NCI-H128 (cell line): ENCODE measurements at regions not wholly inside any gene's neighbourhood (a gene's known extent, or its start where the extent isn't known, plus 50 kb on each side); places are given as distances from the start of the nearest gene placed in this dataset.
"Not testable (repeated sequence)": the region's sequence is repeated elsewhere in the genome, so short reads cannot be mapped to it uniquely, and the experiment has no call there.

Experiments used
- DNase-seq: peaks from one replicate; lab custom pipeline; 2025; ENCODE audit not compliant: unreplicated experiment; lab: John Stamatoyannopoulos, UW

GRCh38 chr3:22732641-22733040 lies 470.5 kb upstream of the UBE2E2 start:
- DNase-seq, result no peak

DNA sequence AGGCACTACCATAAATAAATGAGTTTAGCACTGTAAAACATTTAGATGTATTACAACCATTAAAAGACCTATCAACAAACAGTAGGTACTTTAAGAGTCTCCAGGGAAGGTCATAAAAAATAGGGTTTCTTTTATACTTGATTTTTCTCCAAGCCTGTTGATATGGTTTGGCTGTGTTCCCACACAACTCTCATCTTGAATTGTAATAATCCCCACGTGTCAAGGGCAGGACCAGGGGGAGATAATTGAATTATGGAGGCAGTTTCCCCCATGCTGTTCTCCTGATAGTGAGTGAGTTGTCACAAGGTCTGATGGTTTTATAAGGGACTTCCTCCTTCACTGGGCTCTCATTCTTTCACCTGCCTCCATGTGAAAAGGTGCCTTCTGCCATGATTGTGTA lies 468.9 kb upstream of the UBE2E2 start:
- DNase-seq, result peak; percentile 46

- DNase-seq, result no peak
These were observed 468.4 kb upstream of the UBE2E2 start for GRCh38 chr3:22734756-22735155.

GRCh38 chr3:22735373-22735772 lies 467.8 kb upstream of the UBE2E2 start:
- no peak for DNase-seq

DNA sequence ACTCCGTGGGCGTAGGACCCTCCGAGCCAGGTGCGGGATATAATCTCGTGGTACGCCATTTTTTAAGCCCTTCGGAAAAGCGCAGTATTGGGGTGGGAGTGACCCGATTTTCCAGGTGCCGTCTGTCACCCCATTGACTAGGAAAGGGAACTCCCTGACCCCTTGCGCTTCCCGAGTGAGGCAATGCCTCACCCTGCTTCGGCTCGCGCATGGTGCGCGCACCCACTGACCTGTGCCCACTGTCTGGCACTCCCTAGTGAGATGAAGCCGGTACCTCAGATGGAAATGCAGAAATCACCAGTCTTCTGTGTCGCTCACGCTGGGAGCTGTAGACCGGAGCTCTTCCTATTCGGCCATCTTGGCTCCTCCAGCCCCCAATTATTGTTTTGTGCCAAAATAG lies 459.7 kb upstream of the UBE2E2 start:
- DNase-seq, result not testable (repeated sequence)

DNA sequence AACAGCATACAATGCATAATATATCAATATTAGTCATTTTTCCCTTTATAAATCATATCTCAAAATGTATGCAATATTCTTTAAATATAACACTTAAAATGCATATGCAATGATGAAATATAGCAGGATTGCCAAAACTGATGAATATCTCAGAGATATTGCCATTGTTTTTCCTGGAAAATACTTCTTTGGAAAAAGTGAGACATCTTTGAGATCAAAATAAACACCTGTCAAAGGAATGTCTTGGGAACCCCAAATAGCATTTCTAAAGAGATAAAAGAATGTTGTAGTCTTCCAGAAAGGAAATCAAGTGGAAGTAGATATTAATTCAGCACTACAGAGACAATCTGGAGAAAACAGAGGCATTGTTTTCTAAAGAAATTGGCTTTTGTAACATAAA lies 457.8 kb upstream of the UBE2E2 start:
- no peak for DNase-seq

GRCh38 chr3:22746221-22746620 lies 456.9 kb upstream of the UBE2E2 start:
- no peak for DNase-seq

DNA sequence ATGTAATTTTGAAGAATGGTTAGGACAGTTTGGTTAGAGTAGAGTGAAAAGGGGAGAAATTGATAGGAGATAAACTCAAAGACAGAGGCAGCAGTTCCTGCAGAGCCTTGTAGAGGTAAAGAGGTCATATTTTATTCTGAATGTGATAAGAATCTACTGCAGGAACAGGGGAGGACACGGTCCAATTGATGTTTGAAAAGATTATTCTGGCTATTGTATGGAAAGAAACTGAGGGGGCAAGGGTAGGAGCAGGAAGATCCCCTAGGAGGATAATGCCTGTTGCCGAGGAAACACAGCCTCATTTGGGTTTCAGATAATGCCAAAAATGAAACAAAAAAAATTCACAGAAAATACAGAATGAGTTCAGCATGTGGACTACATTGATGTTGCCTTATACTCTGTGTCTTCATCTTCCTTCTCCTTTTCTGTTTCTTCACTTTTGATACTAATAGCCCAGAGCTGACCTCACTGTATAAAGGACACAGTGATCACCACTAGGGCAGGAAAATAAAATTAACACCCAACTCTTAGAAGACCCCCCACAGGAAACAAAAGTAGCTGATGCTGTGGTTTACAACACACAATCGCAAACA lies 454.6 kb upstream of the UBE2E2 start:
- DNase-seq, result no peak

DNA sequence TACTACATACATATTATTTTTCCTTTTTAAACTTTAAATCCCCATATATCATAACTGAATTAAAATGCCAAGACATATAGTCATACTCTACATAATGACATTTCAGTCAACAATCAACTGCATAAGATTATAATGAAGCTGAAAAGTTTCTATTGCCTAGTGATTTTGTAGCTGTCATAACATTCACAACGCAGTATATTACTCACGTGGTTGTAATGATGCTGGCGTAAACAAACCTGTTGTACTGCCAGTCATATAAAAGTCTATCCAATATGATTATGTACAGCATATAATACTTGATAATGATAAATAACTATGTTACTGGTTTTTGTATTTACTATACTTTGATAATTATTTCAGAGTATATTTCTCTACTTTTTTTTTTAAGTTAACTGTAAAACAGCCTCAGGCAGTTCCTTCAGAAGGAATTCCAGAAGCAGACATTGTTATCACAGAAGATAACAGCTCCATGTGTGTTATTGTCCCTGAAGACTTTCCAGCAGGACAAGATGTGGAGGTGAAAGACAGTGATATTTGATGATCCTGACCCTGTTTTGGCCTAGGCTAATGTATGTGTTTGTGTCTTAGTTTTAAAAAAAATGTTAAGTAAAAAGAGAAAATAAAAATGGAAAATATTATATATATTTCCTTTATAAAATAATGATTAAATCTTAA lies 443.4 kb upstream of the UBE2E2 start:
- DNase-seq, result no peak

DNA sequence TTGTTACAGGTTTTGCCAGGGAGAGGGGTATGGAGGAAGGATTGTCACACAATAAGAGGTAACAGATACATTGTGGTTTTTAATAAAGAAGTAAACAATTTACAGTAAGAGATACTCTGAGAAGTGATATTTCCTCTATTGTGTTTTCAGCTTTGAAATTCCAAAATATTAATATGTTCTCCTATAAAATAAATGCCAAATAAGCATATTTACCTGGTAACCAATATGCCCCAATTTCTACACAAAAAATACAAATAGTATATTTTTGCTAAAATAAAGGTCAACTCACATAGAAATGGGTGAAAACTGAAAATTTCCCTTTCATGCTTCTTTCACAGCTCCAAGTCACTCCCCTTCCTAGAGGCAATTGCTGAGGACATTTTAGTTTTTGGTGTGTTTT lies 437.4 kb upstream of the UBE2E2 start:
- DNase-seq, result no peak

GRCh38 chr3:22777834-22778233 lies 425.3 kb upstream of the UBE2E2 start:
- DNase-seq, result no peak

DNA sequence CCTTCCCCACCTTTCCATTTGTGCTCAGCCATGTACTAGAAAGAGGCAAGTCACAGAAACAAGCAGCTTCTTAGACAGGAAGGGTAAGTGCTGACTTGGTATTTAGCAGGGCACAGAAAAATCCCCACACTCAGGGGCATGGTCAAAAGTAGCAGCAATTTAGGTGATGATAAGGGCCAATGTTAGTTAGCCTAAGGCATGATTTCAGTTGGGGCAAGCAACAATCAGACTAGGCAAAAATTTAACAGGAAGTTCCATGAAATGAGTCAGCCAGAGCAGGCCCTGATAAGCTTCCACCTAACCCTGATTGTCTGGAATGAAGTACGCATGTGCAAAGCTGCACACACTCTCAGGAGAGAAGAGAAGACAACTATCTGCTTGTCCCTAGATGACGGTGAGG lies 423.4 kb upstream of the UBE2E2 start:
- DNase-seq, result no peak

DNA sequence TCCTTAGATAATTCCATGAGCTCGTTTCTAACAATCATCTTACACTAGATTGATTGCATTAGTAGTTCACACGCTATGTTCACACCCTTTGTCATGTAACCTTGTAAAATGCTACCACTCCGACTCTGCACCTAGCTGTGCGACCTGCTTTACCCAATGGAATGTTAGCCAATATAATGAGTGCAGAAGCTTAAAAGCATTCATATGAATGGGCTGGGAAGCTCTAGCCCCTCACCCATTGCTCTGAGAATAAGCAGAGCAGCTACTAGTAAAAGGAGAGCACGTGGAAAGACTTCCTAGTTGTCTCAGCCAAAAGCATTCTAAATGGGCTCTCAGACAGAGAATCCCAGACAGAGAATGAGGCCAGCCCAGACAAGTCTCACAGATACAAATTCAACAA lies 410.6 kb upstream of the UBE2E2 start:
- no peak for DNase-seq

DNA sequence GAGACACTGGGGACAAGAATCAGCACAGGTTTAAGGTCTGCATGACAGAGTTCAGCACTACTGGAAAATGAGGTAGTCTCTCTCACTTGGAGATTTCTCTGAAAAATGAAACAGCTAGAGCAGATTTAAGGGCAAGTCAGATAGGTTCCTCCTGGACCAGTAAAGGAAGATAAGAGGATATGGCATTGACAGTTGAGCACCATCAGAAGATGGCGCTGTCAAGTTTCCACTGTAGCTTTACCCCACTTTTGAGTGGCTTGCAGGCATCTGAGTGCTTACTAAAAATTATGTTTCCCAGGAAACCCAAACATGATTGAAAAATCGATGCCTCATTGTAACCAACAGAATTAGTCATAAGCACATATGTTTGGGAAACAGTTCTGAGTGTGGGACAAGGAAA lies 407.2 kb upstream of the UBE2E2 start:
- DNase-seq, result no peak

- no peak for DNase-seq
These were observed 404.7 kb upstream of the UBE2E2 start for GRCh38 chr3:22798461-22798860.

- DNase-seq, result no peak
These were observed 383.9 kb upstream of the UBE2E2 start for GRCh38 chr3:22819209-22819608.

- DNase-seq, result no peak
These were observed 368.1 kb upstream of the UBE2E2 start for GRCh38 chr3:22835041-22835440.

- DNase-seq, result no peak
These were observed 367.0 kb upstream of the UBE2E2 start for GRCh38 chr3:22836131-22836530.

GRCh38 chr3:22843854-22844253 lies 359.3 kb upstream of the UBE2E2 start:
- no peak for DNase-seq

GRCh38 chr3:22846566-22846965 lies 356.6 kb upstream of the UBE2E2 start:
- no peak for DNase-seq

GRCh38 chr3:22849583-22849982 lies 353.5 kb upstream of the UBE2E2 start:
- not testable (repeated sequence) for DNase-seq

DNA sequence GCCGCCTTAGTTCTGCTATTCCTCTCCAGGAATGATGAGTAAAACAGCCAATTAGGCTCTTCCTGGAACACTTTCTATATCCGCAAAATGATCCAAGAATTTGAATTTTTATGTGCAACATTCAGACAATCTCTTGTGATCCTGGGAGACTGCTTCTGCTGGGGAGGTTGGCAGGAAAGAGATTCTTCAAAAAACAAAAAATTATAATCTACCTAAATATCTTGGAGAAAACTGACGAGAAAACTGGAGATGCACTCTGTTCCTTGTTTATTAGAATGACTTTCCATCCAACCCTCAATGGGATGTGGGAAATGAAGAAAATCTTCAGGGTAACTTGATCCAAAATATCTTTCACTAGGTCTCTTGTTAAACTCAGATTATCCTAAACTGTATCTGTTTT lies 346.3 kb upstream of the UBE2E2 start:
- no peak for DNase-seq

DNA sequence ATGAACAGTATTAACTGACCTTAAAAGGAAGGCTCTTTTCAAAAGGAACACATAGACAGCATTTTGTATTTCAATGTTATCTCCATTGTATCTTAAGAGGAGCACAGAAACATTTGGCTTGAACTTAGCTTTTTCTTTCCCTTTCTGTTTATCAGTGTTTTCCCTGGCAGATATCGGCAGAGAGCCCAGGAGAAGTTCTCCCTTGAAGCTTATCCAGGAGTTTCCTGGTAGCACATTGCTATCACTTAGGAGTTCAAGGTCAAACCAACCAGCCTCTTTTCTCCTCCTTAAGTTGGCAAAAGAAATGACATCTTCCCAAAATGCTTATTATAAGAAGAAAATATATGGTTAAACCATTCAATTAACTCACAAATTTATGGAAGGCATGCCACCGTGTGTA lies 344.6 kb upstream of the UBE2E2 start:
- DNase-seq, result no peak
